GM10266 (cell line): ENCODE measurements at regions not wholly inside any gene's neighbourhood (a gene's known extent, or its start where the extent isn't known, plus 50 kb on each side); places are given as distances from the start of the nearest gene placed in this dataset.
"Not testable (repeated sequence)": the region's sequence is repeated elsewhere in the genome, so short reads cannot be mapped to it uniquely, and the experiment has no call there.

Source experiments
- DNase-seq: peaks from one replicate; pipeline ENCODE4 v3.0.0; 2012; ENCODE audit errors: extremely low spot score
- CTCF ChIP-seq: IDR thresholded peaks from 2 replicates; pipeline ENCODE4 v1.5.1; 2012; ENCODE audit warnings: mild to moderate bottlenecking, low read depth; ENCODE audit not compliant: control insufficient read depth, insufficient read depth; ENCODE audit errors: missing control alignments

GRCh38 chrX:1051421-1051820, 161.0 kb downstream of the CRLF2 start:
- DNase-seq = no peak
- TF ChIP-seq CTCF = no peak

GRCh38 chrX:1045680-1046314, 166.7 kb downstream of the CRLF2 start:
- no peak for DNase-seq
- no peak for TF ChIP-seq CTCF

- TF ChIP-seq CTCF = no peak
- no peak for DNase-seq
These were observed 171.4 kb downstream of the CRLF2 start for GRCh38 chrX:1041091-1041490.

- DNase-seq = not testable (repeated sequence)
These were observed 176.5 kb downstream of the CRLF2 start for GRCh38 chrX:1035931-1036330.

GRCh38 chrX:1035206-1035605, 177.2 kb downstream of the CRLF2 start:
- no peak for TF ChIP-seq CTCF
- no peak for DNase-seq

GRCh38 chrX:1034717-1035116, 177.7 kb downstream of the CRLF2 start:
- TF ChIP-seq CTCF = no peak
- DNase-seq = no peak

- TF ChIP-seq CTCF = no peak
These were observed 180.7 kb downstream of the CRLF2 start for GRCh38 chrX:1031521-1032430.

GRCh38 chrX:1029494-1029893, 183.0 kb downstream of the CRLF2 start:
- TF ChIP-seq CTCF = no peak
- no peak for DNase-seq

More at GRCh38 chrX:1031521-1032430, 180.7 kb downstream of the CRLF2 start:
- DNase-seq = no peak
